ENCODE measurements at regions not wholly inside any gene's neighbourhood (a gene's known extent, or its start where the extent isn't known, plus 50 kb on each side); places are given as distances from the start of the nearest gene placed in this dataset.

- BruUV-seq (replicated peaks) = no TSS peak
- ChIA-PET POLR2A (no interaction called here), CTCF (no interaction called here), RAD21 (ENCODE audit: low non-redundant PET in 1 of 2, low total read pairs in 2 of 2, uncharacterized antibody in 2 of 2, unreplicated experiment in 2 of 2) (no interaction called here)
- Histone ChIP-seq H2AFZ (ENCODE audit: low read depth, low read length, poor library complexity, severe bottlenecking) (no peak overlapping the region), H3K4me2 (ENCODE audit: low read length) (no peak overlapping the region), H3K9me3 (ENCODE audit: control insufficient read depth in 1 of 2, insufficient read depth in 1 of 2, low read depth in 1 of 2, low read length in 2 of 2) (no peaks in the 10 kb centered on the region), H3K4me1 (ENCODE audit: control insufficient read depth in 1 of 2, insufficient read depth in 2 of 2, low read length in 2 of 2) (no peaks in the 10 kb centered on the region), H3K9me2 (ENCODE audit: insufficient read depth) (no peaks in the 10 kb centered on the region), H3K27ac (ENCODE audit: low read depth, low read length) (no peak overlapping the region), H3K36me3 (ENCODE audit: control insufficient read depth in 1 of 2, insufficient read depth in 2 of 2, low read length in 2 of 2) (no peaks in the 10 kb centered on the region), H3K79me2 (ENCODE audit: insufficient read depth, low read length) (no peaks in the 10 kb centered on the region), H3K4me3 (replicated peaks in 1 of 2; ENCODE audit: low read depth in 1 of 2, low read length in 2 of 2) (no peak overlapping the region), H4K20me1 (ENCODE audit: insufficient read depth) (no peaks in the 10 kb centered on the region), H3K27me3 (ENCODE audit: insufficient read depth, low read length) (no peaks in the 10 kb centered on the region), H3K9ac (ENCODE audit: low read length) (no peak overlapping the region)
- intact Hi-C loops (cut with micrococcal nuclease) = no loop called here
- DNase-seq (ENCODE audit: low read depth, low spot score) (no peak), ATAC-seq (no peak)
- TF ChIP-seq SP1 (IDR thresholded peaks at IDR 0.05; ENCODE audit: low read depth) = no peak
- TF ChIP-seq EZH2 (IDR thresholded peaks at IDR 0.05) = no peak
- no peak for TF ChIP-seq ATF3 (IDR thresholded peaks at IDR 0.05)
These were observed 359.5 kb upstream of the FGF16 start for GRCh38 chrX:77087529-77088169.

GRCh38 chrX:77088233-77088632 is 359.0 kb upstream of the FGF16 start:
- Histone ChIP-seq H3K4me3 (replicated peaks in 1 of 2; ENCODE audit: low read depth in 1 of 2, low read length in 2 of 2) (no peak overlapping the region), H3K9ac (ENCODE audit: low read length) (no peak overlapping the region), H2AFZ (ENCODE audit: low read depth, low read length, poor library complexity, severe bottlenecking) (no peak overlapping the region), H3K27me3 (ENCODE audit: insufficient read depth, low read length) (no peaks in the 10 kb centered on the region), H3K9me2 (ENCODE audit: insufficient read depth) (no peaks in the 10 kb centered on the region), H4K20me1 (ENCODE audit: insufficient read depth) (no peaks in the 10 kb centered on the region), H3K36me3 (ENCODE audit: control insufficient read depth in 1 of 2, insufficient read depth in 2 of 2, low read length in 2 of 2) (no peaks in the 10 kb centered on the region), H3K79me2 (ENCODE audit: insufficient read depth, low read length) (no peaks in the 10 kb centered on the region), H3K9me3 (ENCODE audit: control insufficient read depth in 1 of 2, insufficient read depth in 1 of 2, low read depth in 1 of 2, low read length in 2 of 2) (no peaks in the 10 kb centered on the region), H3K4me2 (ENCODE audit: low read length) (no peak overlapping the region), H3K4me1 (ENCODE audit: control insufficient read depth in 1 of 2, insufficient read depth in 2 of 2, low read length in 2 of 2) (no peaks in the 10 kb centered on the region), H3K27ac (ENCODE audit: low read depth, low read length) (no peak overlapping the region)
- no TSS peak for BruUV-seq (replicated peaks)
- intact Hi-C loops (cut with micrococcal nuclease) = no loop called here
- DNase-seq (ENCODE audit: low read depth, low spot score) (no peak), ATAC-seq (no peak)
- ChIA-PET RAD21 (ENCODE audit: low non-redundant PET in 1 of 2, low total read pairs in 2 of 2, uncharacterized antibody in 2 of 2, unreplicated experiment in 2 of 2) (no interaction called here), CTCF (no interaction called here), POLR2A (no interaction called here)
- TF ChIP-seq TCF7L2 (IDR thresholded peaks at IDR 0.05; ENCODE audit: borderline replicate concordance, extremely low read depth, insufficient read depth, insufficient read length) = no peak
- TF ChIP-seq ATF3 (IDR thresholded peaks at IDR 0.05) = no peak
- no peak for TF ChIP-seq CTCF (IDR thresholded peaks at IDR 0.05 in 2 of 3, conservative IDR thresholded peaks at IDR 0.05 in 1 of 3; ENCODE audit: borderline replicate concordance in 1 of 3, insufficient read depth in 1 of 3, low read depth in 2 of 3, low read length in 2 of 3)
- TF ChIP-seq EGR1 (IDR thresholded peaks at IDR 0.05; ENCODE audit: low read depth) = no peak
- TF ChIP-seq POLR2AphosphoS5 (IDR thresholded peaks at IDR 0.05; ENCODE audit: low read depth, low read length) = no peak
- TF ChIP-seq YY1 (IDR thresholded peaks at IDR 0.05; ENCODE audit: extremely low read depth, insufficient replicate concordance, low read depth, low read length) = no peak
- TF ChIP-seq CBX3 (IDR thresholded peaks at IDR 0.05; ENCODE audit: low read depth) = no peak
- TF ChIP-seq ELF1 (IDR thresholded peaks at IDR 0.05; ENCODE audit: borderline replicate concordance, low read depth) = no peak
- TF ChIP-seq ZBTB33 (IDR thresholded peaks at IDR 0.05; ENCODE audit: extremely low read depth, insufficient replicate concordance, low read length) = no peak
- no peak for TF ChIP-seq SP1 (IDR thresholded peaks at IDR 0.05; ENCODE audit: low read depth)
- TF ChIP-seq MAX (IDR thresholded peaks at IDR 0.05) = no peak
- TF ChIP-seq JUND (IDR thresholded peaks at IDR 0.05) = no peak
- TF ChIP-seq SIN3A (IDR thresholded peaks at IDR 0.05; ENCODE audit: low read depth) = no peak
- TF ChIP-seq EZH2phosphoT487 (IDR thresholded peaks at IDR 0.05; ENCODE audit: borderline replicate concordance) = no peak
- no peak for TF ChIP-seq CEBPB (IDR thresholded peaks at IDR 0.05; ENCODE audit: low read depth)
